Tongue (tissue), 1 donor: ENCODE measurements at regions not wholly inside any gene's neighbourhood (a gene's known extent, or its start where the extent isn't known, plus 50 kb on each side); places are given as distances from the start of the nearest gene placed in this dataset.
"Not testable (repeated sequence)": the region's sequence is repeated elsewhere in the genome, so short reads cannot be mapped to it uniquely, and the experiment has no call there.

ENCODE experiments used
- DNase-seq: peaks from one replicate; pipeline ENCODE4 v3.0.0-alpha.2; 2015

DNA sequence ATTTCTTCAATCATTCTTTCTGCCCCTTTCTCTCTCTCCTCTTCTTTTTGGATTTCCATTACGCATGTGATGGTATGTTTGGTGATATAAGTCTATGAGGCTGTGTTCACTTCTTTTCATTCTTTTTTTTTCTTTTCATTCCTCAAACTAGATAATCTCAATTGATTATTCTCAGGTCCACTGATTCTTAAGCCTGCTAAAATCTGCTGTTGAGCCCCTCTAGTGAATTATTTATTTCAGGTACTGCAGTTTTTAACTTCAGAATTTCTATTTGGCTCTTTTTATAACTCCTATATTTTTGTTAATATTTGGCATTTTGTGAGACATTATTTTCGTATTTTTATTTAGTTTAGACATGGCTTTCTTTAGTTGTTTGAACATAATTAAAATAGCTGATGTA, 671.3 kb upstream of the NECTIN3 start:
- DNase-seq = no peak

DNA sequence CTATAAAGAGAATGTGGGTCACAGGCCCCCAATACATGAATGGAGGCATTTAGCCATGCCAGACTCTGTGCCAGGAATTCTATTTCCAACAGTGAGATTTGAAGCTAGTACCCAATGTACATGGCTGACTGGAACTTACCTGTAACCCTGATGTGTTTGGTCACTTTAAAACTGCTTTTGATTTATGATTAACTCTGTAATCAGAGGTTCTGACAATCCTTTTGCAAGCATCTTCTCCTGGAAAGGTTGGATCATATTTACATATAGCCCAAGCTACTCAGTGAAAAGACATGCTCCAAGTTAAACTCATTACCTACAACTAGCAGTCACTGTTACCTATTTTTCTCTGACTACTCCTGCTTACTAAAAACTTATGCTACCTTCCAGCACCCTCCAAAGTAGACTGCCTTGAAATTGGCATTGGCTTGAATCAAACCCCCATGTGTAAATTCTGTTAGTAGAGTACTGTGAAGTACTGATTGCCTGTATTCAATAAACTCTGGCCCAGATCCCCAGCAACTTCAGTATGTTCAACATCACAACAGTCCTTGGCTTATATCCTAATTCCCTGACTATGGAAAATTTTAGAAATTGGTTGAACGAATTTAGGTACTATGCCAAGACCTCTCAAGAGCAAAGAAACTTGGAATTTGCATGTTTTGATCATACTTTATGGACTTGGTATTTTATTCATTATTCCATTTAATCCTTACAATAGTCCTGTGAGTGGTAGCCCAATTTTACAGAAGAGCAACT, 665.6 kb upstream of the NECTIN3 start:
- DNase-seq = peak; percentile 84

DNA sequence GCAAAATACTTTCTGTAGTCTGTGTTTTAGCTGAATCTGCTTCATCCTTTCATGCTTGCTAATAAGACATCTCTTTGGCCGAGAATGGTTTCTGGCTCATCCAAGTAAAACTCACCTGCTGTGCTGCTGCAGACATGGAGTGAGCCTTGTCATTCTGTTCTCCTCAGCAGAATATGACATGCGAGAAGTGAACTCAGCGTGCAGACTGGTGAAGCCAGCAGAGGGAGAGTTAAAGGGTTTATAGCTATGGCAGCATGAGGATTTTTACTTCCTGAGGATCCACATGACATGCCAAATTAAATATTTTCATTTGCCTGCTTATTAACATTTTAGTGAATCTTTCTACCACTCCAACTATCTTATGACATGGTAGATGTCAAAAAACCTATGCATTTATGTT, 658.4 kb upstream of the NECTIN3 start:
- DNase-seq = no peak

DNA sequence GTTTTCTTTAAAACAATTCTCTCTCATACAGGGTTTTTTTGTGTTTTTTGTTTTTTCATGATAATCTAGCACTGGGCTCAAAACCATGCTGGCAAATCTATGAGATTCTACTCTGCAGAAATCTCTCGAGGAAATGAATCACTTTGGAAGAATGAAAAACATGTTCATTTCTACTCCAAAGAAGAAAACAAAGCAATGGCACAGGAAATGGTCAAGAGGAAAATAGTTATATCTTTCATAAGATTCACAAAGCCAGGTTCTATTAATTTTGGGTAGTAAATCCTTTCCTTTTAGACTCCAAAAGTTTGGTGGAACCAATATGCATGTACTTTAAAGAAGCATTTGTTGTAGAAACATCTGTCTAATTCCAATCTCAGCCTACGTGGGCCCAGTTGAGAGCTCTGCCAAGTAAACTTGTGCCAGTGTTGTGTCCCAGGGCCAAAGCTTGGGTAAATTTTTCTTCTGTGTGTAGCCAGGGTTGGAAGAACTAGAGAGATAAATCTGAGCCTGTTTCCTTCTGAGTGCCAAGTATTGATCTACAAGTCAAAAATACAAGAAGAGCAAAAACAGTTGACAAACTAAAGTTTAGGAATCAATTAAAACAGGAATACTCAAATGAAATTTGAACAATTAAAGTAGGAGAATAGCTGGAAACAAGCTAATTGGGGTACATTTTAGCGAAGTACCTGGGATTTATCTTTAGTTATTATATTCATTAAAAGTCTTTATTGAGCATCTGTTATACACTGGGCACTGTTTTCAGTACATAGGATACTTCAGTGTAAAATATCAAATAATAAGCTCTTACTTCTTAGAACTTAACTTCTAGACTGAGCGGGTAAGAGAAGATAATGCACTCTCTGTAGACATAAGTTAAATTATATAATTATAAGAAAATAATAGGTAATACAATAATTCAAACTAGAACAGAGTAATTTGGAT, 657.5 kb upstream of the NECTIN3 start:
- DNase-seq = peak; percentile 25

- DNase-seq = no peak
Measured at GRCh38 chr3:110414855-110415254, 656.8 kb upstream of the NECTIN3 start.

DNA sequence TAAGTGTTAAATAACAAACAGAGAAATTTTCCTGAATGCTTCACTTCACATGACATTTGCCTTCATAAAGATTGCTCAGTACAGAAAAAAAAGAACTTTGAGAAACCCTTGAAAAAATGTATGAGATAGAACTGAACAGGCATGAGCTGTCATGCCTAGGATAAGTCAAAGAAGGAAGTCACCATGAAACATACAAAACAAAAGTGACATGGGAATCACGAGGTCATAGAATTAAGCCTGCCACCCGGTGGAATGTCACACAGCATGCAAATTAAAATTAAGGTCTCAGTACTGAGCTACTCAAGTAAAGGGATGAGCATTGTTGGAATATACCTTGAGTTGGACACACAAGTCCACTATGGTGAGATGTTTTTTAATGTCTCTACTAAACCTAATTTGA, 652.5 kb upstream of the NECTIN3 start:
- no peak for DNase-seq

DNA sequence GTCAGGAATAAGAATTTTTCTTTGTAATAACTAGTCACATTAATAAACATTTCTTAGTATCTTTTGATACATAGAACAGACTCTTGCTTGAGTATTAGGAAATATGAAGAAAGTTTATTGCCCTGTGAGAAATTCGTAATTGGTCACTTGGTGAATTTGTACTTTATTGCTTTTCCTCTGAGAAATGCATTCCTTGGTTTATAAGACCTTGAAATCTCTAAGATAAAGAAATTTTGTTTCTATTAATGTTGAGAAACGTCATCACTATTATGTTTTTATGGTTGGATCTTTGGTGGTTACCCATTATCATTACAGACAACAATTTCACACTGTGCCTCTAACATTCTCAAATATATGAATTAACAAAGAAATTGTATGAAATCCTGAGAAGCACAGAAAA, 652.0 kb upstream of the NECTIN3 start:
- DNase-seq = no peak

GRCh38 chr3:110420158-110420641, 651.4 kb upstream of the NECTIN3 start:
- DNase-seq = no peak

DNA sequence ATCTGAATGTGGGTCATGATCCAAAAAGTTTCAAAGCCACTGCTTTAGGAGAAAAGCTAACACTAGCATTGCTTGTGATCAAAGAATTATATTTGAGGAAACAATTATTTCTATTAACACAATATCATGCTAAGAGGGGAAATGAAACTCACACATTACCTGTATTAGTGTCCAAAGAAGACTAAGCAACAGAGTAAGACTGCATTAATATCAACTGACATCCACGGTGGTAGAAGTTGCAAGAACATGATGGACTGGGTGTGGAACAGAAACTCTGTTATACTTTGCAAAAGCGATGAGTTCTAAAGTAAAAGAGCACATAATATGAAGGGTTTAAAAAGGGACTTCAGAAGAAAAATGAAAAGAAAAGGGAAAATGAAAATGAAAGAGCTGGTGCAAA, 648.3 kb upstream of the NECTIN3 start:
- DNase-seq = no peak

DNA sequence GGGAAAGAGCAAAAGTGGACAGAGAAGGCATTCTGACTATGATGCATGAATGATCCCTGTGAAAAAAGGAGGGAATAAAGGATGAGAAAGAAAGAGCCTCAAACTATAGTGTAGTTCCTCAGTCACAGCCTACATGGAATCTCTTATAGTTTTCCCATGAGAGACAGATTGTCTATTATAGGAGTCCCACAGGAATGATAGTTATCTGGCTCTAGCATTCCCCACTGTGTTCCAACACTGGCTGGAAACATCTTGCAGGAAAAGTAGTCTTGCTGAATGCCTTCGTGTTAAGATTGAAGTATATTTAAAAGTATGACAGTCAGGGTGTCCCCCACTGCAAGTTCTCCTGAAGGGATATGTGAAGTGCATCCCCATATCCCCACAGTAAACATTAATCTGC, 641.5 kb upstream of the NECTIN3 start:
- no peak for DNase-seq

GRCh38 chr3:110436209-110436608, 635.4 kb upstream of the NECTIN3 start:
- no peak for DNase-seq

- not testable (repeated sequence) for DNase-seq
Measured at GRCh38 chr3:110440066-110440653, 631.5 kb upstream of the NECTIN3 start.

DNA sequence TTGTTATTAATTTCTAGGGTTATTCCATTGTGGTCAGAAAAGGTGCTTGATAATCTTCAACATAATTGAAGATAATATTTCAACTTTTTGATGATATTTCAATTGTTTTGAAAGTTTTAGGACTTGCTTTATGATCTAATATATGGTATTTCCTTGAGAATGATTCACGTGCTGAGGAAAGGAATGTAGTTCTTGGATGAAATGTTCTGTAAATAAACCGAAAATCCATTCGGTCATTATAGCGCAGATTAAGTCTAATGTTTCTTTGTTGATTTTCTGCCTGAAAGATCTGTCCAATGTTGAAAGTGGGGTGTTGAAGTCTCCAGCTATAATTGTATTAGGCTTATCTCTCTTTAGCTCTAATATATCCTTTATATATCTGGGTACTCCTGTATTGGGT, 617.5 kb upstream of the NECTIN3 start:
- no peak for DNase-seq

DNA sequence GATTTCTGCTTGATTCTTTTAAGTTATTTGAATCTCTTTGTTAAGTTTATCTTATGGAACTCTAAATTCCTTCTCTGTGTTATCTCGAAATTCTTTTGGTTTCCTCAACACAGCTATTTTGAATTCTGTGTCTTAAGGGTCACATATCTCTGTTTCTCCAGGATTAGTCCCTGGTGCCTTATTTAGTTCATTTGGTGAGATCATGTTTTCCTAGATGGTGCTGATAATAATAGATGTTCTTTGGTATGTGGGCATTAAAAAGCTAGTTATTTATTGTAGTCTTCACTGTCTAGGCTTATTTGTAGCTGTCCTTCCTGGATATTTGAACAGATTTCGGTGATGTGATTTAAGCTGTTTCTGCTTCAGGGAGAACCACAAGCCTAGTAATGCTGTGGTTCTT, 615.6 kb upstream of the NECTIN3 start:
- DNase-seq = no peak

DNA sequence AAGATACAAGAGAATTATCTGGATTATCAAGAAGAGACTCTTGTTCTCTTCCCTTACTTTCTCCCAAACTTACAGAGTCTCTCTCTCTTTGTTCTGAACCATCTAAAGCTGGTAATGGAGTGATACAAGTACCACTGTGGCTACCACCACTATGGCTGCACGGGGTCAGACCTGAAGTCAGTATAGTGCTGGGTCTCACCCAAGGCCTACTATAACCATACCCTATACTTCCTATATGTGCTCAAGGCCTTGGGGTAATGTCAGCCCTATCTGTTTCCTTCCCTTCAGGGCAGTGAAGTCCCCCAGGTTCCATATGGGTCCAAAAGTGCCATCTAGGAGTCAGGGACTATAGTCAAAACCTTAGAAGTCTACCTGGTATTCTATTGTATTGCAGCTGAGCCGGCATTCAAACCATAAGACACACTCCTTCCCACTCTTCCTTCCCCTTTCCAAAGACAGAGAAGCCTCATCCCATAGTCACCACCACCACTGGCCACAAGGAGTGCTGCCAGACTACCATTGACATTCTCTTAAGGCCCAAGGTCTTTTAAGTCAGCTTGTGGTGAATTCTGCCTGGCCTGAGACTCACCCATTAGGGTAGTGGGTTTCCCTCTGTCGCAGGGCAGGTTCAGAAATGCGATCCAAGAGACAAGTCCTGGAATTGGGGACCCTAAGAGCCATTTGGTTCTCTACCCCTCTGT, 615.0 kb upstream of the NECTIN3 start:
- no peak for DNase-seq

GRCh38 chr3:110457508-110457907, 614.1 kb upstream of the NECTIN3 start:
- no peak for DNase-seq

DNA sequence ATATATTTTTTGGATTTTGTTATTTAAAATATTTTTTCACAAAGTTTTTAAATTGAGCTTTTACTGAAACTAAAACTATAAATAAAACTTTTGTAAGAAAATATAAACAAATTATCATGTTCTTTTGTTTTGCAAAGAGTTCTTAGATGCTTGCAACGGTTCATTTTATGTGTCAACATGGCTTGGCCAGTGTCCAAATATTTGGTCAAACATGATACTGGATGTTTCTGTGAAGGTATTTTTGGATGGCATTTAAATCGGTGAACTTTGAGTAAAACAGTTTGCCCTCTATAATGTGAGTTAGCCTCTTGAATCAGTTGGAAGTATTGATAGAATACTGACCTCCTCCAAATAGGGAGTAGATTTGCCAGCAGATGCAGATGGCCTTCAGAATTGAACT, 612.6 kb upstream of the NECTIN3 start:
- DNase-seq = no peak

- DNase-seq = no peak
Measured at GRCh38 chr3:110470310-110470709, 601.3 kb upstream of the NECTIN3 start.

- no peak for DNase-seq
Measured at GRCh38 chr3:110473405-110473804, 598.2 kb upstream of the NECTIN3 start.

GRCh38 chr3:110474397-110474796, 597.2 kb upstream of the NECTIN3 start:
- DNase-seq = no peak

DNA sequence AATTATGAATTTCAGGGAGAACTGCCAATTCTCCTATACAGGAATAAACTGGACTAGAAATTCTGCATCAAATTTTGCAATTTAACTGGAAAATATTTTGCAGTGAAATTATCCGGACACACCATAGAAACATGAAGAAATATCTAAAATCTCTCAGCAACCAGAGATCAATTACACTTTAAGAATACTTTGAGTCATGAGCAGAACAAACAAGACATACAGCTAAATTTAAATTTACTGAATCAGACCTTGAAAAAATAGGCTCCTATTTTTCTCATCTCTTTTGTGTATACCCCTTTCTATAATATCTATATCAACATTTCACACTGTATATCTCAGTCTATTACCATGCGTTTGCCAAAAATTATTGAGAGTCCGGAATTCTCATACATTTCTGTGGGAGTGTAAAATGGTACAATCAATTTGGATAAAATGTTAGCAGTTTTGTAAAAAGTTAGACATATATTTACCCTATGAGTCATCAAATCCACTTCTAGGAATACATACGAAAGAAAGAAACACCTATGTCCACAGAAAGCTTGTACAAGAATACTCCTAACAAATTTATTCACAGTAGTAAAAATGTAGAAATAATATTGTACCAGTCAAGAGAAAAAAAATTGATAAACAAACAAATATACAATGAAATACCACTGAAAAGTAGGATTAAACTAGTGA, 593.1 kb upstream of the NECTIN3 start:
- DNase-seq = no peak

DNA sequence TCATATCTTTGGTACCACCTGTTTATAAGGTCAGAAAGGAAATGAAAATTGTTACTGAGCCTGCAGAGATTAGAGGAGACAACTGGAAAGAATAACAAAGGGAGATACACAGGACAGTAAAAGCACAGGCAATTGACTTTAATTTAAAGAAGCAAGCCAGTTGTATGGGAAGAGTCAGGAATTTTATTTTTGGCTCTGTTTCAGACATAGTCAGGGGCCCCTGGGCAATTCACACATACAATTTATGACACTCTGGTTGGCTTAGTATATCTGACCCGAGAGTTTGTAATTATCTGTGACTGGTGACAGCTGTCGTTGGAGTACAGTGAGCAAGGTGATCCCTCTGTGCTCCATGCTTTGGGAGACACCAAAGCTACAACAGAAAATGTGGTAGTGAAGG, 591.9 kb upstream of the NECTIN3 start:
- peak; percentile 59 for DNase-seq
